ENCODE measurements at regions not wholly inside any gene's neighbourhood (a gene's known extent, or its start where the extent isn't known, plus 50 kb on each side); places are given as distances from the start of the nearest gene placed in this dataset.
"Not testable (repeated sequence)": the region's sequence is repeated elsewhere in the genome, so short reads cannot be mapped to it uniquely, and the experiment has no call there.

GRCh38 chr2:35606394-35606793 lies 749.2 kb upstream of the CRIM1 start:
- no peaks in the 10 kb centered on the region for H3K27me3 Mint-ChIP-seq
- Histone ChIP-seq H3K4me1 (ENCODE audit: control insufficient read depth, insufficient read depth, low read length, poor library complexity, severe bottlenecking) (no peaks in the 10 kb centered on the region), H3K36me3 (ENCODE audit: control insufficient read depth, insufficient read depth, low read length) (no peaks in the 10 kb centered on the region), H3K9me3 (ENCODE audit: control insufficient read depth in 2 of 2, low read length in 2 of 2) (no peaks in the 10 kb centered on the region), H3K4me3 (ENCODE audit: low read depth, low read length) (no peak overlapping the region), H3K27ac (ENCODE audit: insufficient read depth, low read length, poor library complexity, severe bottlenecking) (no peak overlapping the region), H3K27me3 (ENCODE audit: control insufficient read depth, insufficient read depth, low read length) (no peaks in the 10 kb centered on the region)
- no peaks in the 10 kb centered on the region for H3K4me1 Mint-ChIP-seq
- H3K9me3 Mint-ChIP-seq, result peaks cover 0 to 5% (median 0%) of the 10 kb centered on the region in 7 donors
- no peak overlapping the region for H3K4me3 Mint-ChIP-seq
- DNase-seq, result no peak
- no peak for ATAC-seq (ENCODE audit: low read depth in 2 of 2)
- H3K27ac Mint-ChIP-seq, result no peak overlapping the region
- H3K36me3 Mint-ChIP-seq, result no peaks in the 10 kb centered on the region

DNA sequence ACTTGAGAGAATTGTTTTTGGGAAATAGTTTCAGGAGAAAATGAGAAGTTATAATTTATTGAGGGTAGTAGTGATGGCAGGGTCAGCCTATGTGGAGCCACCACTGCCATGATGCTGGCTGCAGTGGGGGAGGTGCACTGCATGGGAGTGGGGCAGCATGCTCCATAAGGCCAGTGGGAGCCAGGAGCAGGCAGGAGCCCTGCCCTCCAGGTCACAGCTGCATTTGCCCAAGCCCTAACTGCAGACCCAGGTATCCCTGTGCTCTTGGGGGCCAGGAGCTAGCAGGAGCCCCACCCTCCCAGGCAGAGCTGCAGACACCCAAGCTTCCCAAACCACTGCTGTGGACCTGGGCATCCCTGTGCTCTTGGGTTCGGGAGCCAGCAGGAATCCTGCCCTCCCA lies 757.3 kb upstream of the CRIM1 start:
- no peaks in the 10 kb centered on the region for H3K27me3 Mint-ChIP-seq
- no peak overlapping the region for H3K4me3 Mint-ChIP-seq
- Histone ChIP-seq H3K27ac (ENCODE audit: insufficient read depth, low read length, poor library complexity, severe bottlenecking) (no peak overlapping the region), H3K4me3 (ENCODE audit: low read depth, low read length) (no peak overlapping the region), H3K9me3 (ENCODE audit: control insufficient read depth in 2 of 2, low read length in 2 of 2) (peaks cover 0 to 3% of the 10 kb centered on the region in 2 experiments), H3K36me3 (ENCODE audit: control insufficient read depth, insufficient read depth, low read length) (no peaks in the 10 kb centered on the region), H3K4me1 (ENCODE audit: control insufficient read depth, insufficient read depth, low read length, poor library complexity, severe bottlenecking) (no peaks in the 10 kb centered on the region), H3K27me3 (ENCODE audit: control insufficient read depth, insufficient read depth, low read length) (no peaks in the 10 kb centered on the region)
- ATAC-seq (ENCODE audit: low read depth in 2 of 2) (no peak), DNase-seq (no peak)
- H3K27ac Mint-ChIP-seq, result no peak overlapping the region
- peaks cover 0 to 17% (median 4%) of the 10 kb centered on the region in 7 donors for H3K9me3 Mint-ChIP-seq
- H3K4me1 Mint-ChIP-seq, result no peaks in the 10 kb centered on the region
- no peaks in the 10 kb centered on the region for H3K36me3 Mint-ChIP-seq

DNA sequence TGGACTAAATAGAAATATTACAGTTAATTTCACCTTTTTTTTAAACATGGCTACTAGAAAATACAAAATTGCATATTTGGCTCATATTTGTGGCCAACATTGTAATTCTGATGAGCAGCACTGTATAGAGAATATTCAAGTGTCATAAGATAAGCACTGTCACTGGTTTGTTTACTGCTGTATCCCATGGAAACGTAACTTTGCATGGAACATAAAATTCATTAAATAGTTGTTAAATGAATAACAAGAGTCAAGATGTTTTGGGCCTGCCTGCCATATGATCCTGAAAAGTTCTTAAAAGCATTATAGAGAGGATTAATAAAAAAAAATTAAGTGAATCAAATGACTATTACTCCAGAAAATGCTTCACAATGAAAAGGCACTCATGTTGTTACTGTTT lies 763.7 kb upstream of the CRIM1 start:
- Mint-ChIP-seq H3K9me3 (peaks cover 0 to 8% (median 5%) of the 10 kb centered on the region in 7 donors), H3K27ac (no peak overlapping the region), H3K27me3 (no peaks in the 10 kb centered on the region), H3K36me3 (no peaks in the 10 kb centered on the region), H3K4me1 (no peaks in the 10 kb centered on the region), H3K4me3 (no peak overlapping the region)
- Histone ChIP-seq H3K36me3 (ENCODE audit: control insufficient read depth, insufficient read depth, low read length) (no peaks in the 10 kb centered on the region), H3K4me3 (ENCODE audit: low read depth, low read length) (no peak overlapping the region), H3K4me1 (ENCODE audit: control insufficient read depth, insufficient read depth, low read length, poor library complexity, severe bottlenecking) (no peaks in the 10 kb centered on the region), H3K9me3 (ENCODE audit: control insufficient read depth in 2 of 2, low read length in 2 of 2) (peaks cover 0 to 1% of the 10 kb centered on the region in 2 experiments), H3K27ac (ENCODE audit: insufficient read depth, low read length, poor library complexity, severe bottlenecking) (no peak overlapping the region), H3K27me3 (ENCODE audit: control insufficient read depth, insufficient read depth, low read length) (no peaks in the 10 kb centered on the region)
- no peak for ATAC-seq (ENCODE audit: low read depth in 2 of 2)
- no peak for DNase-seq

- Histone ChIP-seq H3K9me3 (ENCODE audit: control insufficient read depth in 2 of 2, low read length in 2 of 2) (peaks cover 0 to 9% of the 10 kb centered on the region in 2 experiments), H3K4me1 (ENCODE audit: control insufficient read depth, insufficient read depth, low read length, poor library complexity, severe bottlenecking) (no peaks in the 10 kb centered on the region), H3K36me3 (ENCODE audit: control insufficient read depth, insufficient read depth, low read length) (no peaks in the 10 kb centered on the region), H3K27me3 (ENCODE audit: control insufficient read depth, insufficient read depth, low read length) (no peaks in the 10 kb centered on the region), H3K4me3 (ENCODE audit: low read depth, low read length) (no peak overlapping the region), H3K27ac (ENCODE audit: insufficient read depth, low read length, poor library complexity, severe bottlenecking) (no peak overlapping the region)
- Mint-ChIP-seq H3K27me3 (no peaks in the 10 kb centered on the region), H3K4me1 (no peaks in the 10 kb centered on the region), H3K36me3 (no peaks in the 10 kb centered on the region), H3K4me3 (no peak overlapping the region), H3K27ac (no peak overlapping the region), H3K9me3 (peaks cover 0 to 10% (median 3%) of the 10 kb centered on the region in 7 donors)
- no peak for ATAC-seq (ENCODE audit: low read depth in 2 of 2)
- no peak for DNase-seq
These were observed 769.6 kb upstream of the CRIM1 start for GRCh38 chr2:35585972-35586371.

- no peaks in the 10 kb centered on the region for H3K36me3 Mint-ChIP-seq
- H3K27ac Mint-ChIP-seq, result no peak overlapping the region
- Histone ChIP-seq H3K4me1 (ENCODE audit: control insufficient read depth, insufficient read depth, low read length, poor library complexity, severe bottlenecking) (no peaks in the 10 kb centered on the region), H3K36me3 (ENCODE audit: control insufficient read depth, insufficient read depth, low read length) (no peaks in the 10 kb centered on the region), H3K27me3 (ENCODE audit: control insufficient read depth, insufficient read depth, low read length) (no peaks in the 10 kb centered on the region), H3K27ac (ENCODE audit: insufficient read depth, low read length, poor library complexity, severe bottlenecking) (no peak overlapping the region), H3K9me3 (ENCODE audit: control insufficient read depth in 2 of 2, low read length in 2 of 2) (peaks cover 0 to 9% of the 10 kb centered on the region in 2 experiments), H3K4me3 (ENCODE audit: low read depth, low read length) (no peak overlapping the region)
- DNase-seq, result no peak
- H3K27me3 Mint-ChIP-seq, result no peaks in the 10 kb centered on the region
- H3K4me3 Mint-ChIP-seq, result no peak overlapping the region
- H3K9me3 Mint-ChIP-seq, result peaks cover 0 to 10% (median 5%) of the 10 kb centered on the region in 7 donors
- H3K4me1 Mint-ChIP-seq, result no peaks in the 10 kb centered on the region
- no peak for ATAC-seq (ENCODE audit: low read depth in 2 of 2)
These were observed 772.9 kb upstream of the CRIM1 start for GRCh38 chr2:35582637-35583036.

GRCh38 chr2:35580956-35581355 lies 774.6 kb upstream of the CRIM1 start:
- Histone ChIP-seq H3K36me3 (ENCODE audit: control insufficient read depth, insufficient read depth, low read length) (no peaks in the 10 kb centered on the region), H3K27ac (ENCODE audit: insufficient read depth, low read length, poor library complexity, severe bottlenecking) (no peak overlapping the region), H3K4me1 (ENCODE audit: control insufficient read depth, insufficient read depth, low read length, poor library complexity, severe bottlenecking) (no peaks in the 10 kb centered on the region), H3K27me3 (ENCODE audit: control insufficient read depth, insufficient read depth, low read length) (no peaks in the 10 kb centered on the region), H3K9me3 (ENCODE audit: control insufficient read depth in 2 of 2, low read length in 2 of 2) (peaks cover 0 to 9% of the 10 kb centered on the region in 2 experiments), H3K4me3 (ENCODE audit: low read depth, low read length) (no peak overlapping the region)
- H3K36me3 Mint-ChIP-seq, result no peaks in the 10 kb centered on the region
- no peak for ATAC-seq (ENCODE audit: low read depth in 2 of 2)
- no peak overlapping the region for H3K4me3 Mint-ChIP-seq
- no peaks in the 10 kb centered on the region for H3K4me1 Mint-ChIP-seq
- H3K27ac Mint-ChIP-seq, result no peak overlapping the region
- no peak for DNase-seq
- H3K27me3 Mint-ChIP-seq, result no peaks in the 10 kb centered on the region
- peaks cover 0 to 4% (median 2%) of the 10 kb centered on the region in 7 donors for H3K9me3 Mint-ChIP-seq

- H3K4me3 ChIP-seq (ENCODE audit: low read depth, low read length); H3K27me3 Mint-ChIP-seq; H3K36me3 Mint-ChIP-seq; H3K4me1 Mint-ChIP-seq; H3K27ac Mint-ChIP-seq; H3K27ac ChIP-seq (ENCODE audit: insufficient read depth, low read length, poor library complexity, severe bottlenecking); ATAC-seq (ENCODE audit: low read depth in 2 of 2); DNase-seq; H3K4me1 ChIP-seq (ENCODE audit: control insufficient read depth, insufficient read depth, low read length, poor library complexity, severe bottlenecking); H3K4me3 Mint-ChIP-seq; H3K27me3 ChIP-seq (ENCODE audit: control insufficient read depth, insufficient read depth, low read length); H3K9me3 ChIP-seq (ENCODE audit: control insufficient read depth in 2 of 2, low read length in 2 of 2); H3K36me3 ChIP-seq (ENCODE audit: control insufficient read depth, insufficient read depth, low read length): not testable (repeated sequence)
- H3K9me3 Mint-ChIP-seq, result peaks cover 0 to 17% (median 4%) of the 10 kb centered on the region in 7 donors
These were observed 787.0 kb upstream of the CRIM1 start for GRCh38 chr2:35568574-35568973.

DNA sequence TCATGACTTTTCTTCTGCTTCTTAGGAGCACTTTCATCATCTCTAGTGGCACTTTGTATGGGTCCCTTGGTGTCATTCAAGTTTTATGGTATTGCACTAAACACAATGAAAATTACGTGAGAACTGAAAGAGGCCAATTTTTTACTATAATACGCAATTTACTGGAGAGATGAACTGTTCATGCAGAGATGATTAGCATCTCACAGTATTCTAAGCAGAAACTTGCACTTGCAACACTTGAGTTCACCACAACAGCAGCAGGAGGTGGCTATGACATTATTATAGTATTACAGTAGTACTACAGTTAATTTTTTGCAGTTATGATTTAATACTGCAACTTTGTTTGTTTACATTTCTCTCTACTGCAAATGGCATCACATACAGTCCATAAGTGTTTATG lies 793.1 kb upstream of the CRIM1 start:
- Histone ChIP-seq H3K27ac (ENCODE audit: insufficient read depth, low read length, poor library complexity, severe bottlenecking) (no peak overlapping the region), H3K4me3 (ENCODE audit: low read depth, low read length) (no peak overlapping the region), H3K9me3 (ENCODE audit: control insufficient read depth in 2 of 2, low read length in 2 of 2) (peaks cover 0 to 1% of the 10 kb centered on the region in 2 experiments), H3K4me1 (ENCODE audit: control insufficient read depth, insufficient read depth, low read length, poor library complexity, severe bottlenecking) (no peaks in the 10 kb centered on the region), H3K36me3 (ENCODE audit: control insufficient read depth, insufficient read depth, low read length) (no peaks in the 10 kb centered on the region), H3K27me3 (ENCODE audit: control insufficient read depth, insufficient read depth, low read length) (no peaks in the 10 kb centered on the region)
- Mint-ChIP-seq H3K4me1 (no peaks in the 10 kb centered on the region), H3K4me3 (no peak overlapping the region), H3K27me3 (no peaks in the 10 kb centered on the region), H3K27ac (no peak overlapping the region), H3K9me3 (peaks cover 0 to 13% (median 2%) of the 10 kb centered on the region in 7 donors), H3K36me3 (no peaks in the 10 kb centered on the region)
- ATAC-seq (ENCODE audit: low read depth in 2 of 2) (no peak), DNase-seq (no peak)

Measured in CD4-positive, CD25-positive, alpha-beta regulatory T cell (primary cell).